ENCODE measurements at regions not wholly inside any gene's neighbourhood (a gene's known extent, or its start where the extent isn't known, plus 50 kb on each side); places are given as distances from the start of the nearest gene placed in this dataset.

GRCh38 chr18:40904295-40904694 is 1050.7 kb upstream of the PIK3C3 start:
- no peak for TF ChIP-seq POLR2AphosphoS5 (IDR thresholded peaks at IDR 0.05)
- no peak for TF ChIP-seq CTCF (IDR thresholded peaks at IDR 0.05 in 8 of 11, conservative IDR thresholded peaks at IDR 0.05 in 3 of 11)
